Activated T-cell treated with anti-CD3 and anti-CD28 coated beads, Interleukin-2, amount 50 U/mL, for 4 hours (primary cell): ENCODE measurements at regions not wholly inside any gene's neighbourhood (a gene's known extent, or its start where the extent isn't known, plus 50 kb on each side); places are given as distances from the start of the nearest gene placed in this dataset.
A peak's percentile ranks its signal among the peaks of the same experiment; 100 is the strongest.

Experiments
- ATAC-seq, 2 donors: fragments of 200-7000 bp; cut with Tn5 transposase; one replicate each; pipeline ENCODE4 v1.10.0; 2021
- DNase-seq: peaks from one replicate; pipeline ENCODE4 v3.0.0-alpha.2; 2020
- H3K27me3 Mint-ChIP-seq: one replicate; pipeline ENCODE4 v1.8.0; 2021; ENCODE audit warnings: low read depth, mixed read lengths
- H3K36me3 Mint-ChIP-seq: one replicate; pipeline ENCODE4 v1.8.0; 2022; ENCODE audit warnings: mixed read lengths; ENCODE audit not compliant: insufficient read depth
- H3K4me1 Mint-ChIP-seq: one replicate; pipeline ENCODE4 v1.8.0; 2021; ENCODE audit warnings: low read depth, mixed read lengths
- H3K4me3 Mint-ChIP-seq: one replicate; pipeline ENCODE4 v1.8.0; 2021; ENCODE audit warnings: mild to moderate bottlenecking, moderate library complexity, mixed read lengths
- H3K9me3 Mint-ChIP-seq: one replicate; pipeline ENCODE4 v1.8.0; 2021; ENCODE audit warnings: mixed read lengths

DNA sequence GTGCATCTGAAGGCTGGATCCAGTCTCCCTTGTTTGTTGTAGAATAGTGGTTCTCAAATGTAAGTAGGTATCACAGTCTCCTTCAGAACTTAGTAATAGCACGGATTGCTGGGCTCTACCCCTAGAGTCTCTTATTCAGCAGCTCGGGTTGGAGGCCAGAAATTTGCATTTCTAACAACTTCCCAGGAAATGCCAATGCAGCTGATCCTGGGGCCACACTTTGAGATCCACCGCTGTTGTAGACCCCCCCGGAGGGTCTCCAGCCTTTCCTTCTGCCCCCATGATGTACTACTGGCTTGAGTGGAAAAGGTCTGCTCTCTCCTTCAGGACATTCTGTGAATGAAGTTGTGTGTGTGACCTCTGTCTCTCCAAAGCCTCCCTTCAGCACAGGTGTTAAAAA, 153.8 kb upstream of the CTNNB1 start:
- no peak for DNase-seq
- Mint-ChIP-seq H3K9me3 (no peaks in the 10 kb centered on the region), H3K4me1 (no peaks in the 10 kb centered on the region), H3K27me3 (no peaks in the 10 kb centered on the region), H3K4me3 (no peak overlapping the region), H3K36me3 (no peaks in the 10 kb centered on the region)
- ATAC-seq, result no peak

DNA sequence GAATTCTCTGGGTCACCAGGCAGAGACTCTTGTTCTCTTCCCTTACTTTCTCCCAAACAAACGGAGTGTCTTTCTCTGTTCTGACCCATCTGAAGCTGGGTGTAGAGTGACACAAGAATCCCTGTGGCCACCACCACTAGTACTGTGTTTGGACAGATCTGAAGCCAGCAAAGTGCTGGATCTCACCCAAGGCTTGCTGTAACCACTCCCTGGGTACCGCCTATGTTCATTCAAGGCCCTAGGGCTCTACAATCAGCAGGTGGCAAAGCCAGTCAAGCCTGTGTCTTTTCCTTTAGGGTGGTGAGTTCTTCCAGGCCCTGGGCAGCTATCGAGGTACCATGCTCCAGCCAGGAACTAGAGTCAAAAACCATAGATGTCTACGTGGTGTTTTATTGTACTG, 149.2 kb upstream of the CTNNB1 start:
- ATAC-seq, result no peak
- H3K4me3 Mint-ChIP-seq, result no peak overlapping the region

DNA sequence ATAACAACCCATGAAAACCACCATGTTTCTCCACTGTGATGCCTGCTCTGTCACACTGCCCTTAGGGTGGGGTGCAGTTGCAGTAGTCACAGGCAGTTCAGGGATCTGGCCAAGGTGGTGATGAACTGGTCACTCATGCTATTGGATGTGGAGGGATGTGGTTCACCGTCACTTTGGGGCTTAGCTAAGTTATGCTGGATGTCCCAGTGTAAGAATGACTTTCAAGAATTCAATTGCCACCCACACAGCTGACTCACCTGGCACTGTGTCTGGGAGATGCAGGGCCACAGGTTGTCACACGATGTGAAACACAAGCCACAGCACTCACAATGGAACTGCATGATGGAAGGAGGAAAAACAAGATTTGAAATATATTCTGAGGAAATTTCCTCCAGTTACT, 146.1 kb upstream of the CTNNB1 start:
- Mint-ChIP-seq H3K36me3 (no peaks in the 10 kb centered on the region), H3K4me1 (no peaks in the 10 kb centered on the region), H3K27me3 (no peaks in the 10 kb centered on the region), H3K9me3 (no peaks in the 10 kb centered on the region), H3K4me3 (no peak overlapping the region)
- ATAC-seq (peak in 1 of 2 donors; percentile 46), DNase-seq (no peak)

More for the DNA sequence above, 149.2 kb upstream of the CTNNB1 start:
- Mint-ChIP-seq H3K4me1 (no peaks in the 10 kb centered on the region), H3K36me3 (no peaks in the 10 kb centered on the region), H3K9me3 (no peaks in the 10 kb centered on the region), H3K27me3 (no peaks in the 10 kb centered on the region)
- no peak for DNase-seq

DNA sequence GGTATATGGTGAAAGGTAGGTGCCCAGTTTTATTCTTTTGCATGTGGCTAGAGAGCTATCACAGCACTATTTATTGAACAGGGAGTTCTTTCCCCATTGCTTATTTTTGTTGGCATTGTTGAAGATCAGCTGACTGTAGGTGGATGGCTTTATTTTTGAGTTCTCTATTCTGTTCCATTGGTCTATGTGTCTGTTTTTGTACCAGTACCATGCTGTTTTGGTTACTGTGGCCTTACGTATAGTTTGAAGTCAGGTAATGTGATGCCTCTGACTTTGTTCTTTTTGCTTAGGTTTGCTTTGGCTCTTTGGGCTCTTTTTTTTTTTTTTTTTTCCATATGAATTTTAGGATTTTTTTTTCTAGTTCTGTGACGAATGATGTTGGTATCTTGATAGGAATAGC, 139.2 kb upstream of the CTNNB1 start:
- Mint-ChIP-seq H3K9me3 (no peaks in the 10 kb centered on the region), H3K36me3 (no peaks in the 10 kb centered on the region), H3K27me3 (peaks cover 10% of the 10 kb centered on the region), H3K4me3 (no peak overlapping the region), H3K4me1 (no peaks in the 10 kb centered on the region)
- no peak for DNase-seq
- no peak for ATAC-seq

DNA sequence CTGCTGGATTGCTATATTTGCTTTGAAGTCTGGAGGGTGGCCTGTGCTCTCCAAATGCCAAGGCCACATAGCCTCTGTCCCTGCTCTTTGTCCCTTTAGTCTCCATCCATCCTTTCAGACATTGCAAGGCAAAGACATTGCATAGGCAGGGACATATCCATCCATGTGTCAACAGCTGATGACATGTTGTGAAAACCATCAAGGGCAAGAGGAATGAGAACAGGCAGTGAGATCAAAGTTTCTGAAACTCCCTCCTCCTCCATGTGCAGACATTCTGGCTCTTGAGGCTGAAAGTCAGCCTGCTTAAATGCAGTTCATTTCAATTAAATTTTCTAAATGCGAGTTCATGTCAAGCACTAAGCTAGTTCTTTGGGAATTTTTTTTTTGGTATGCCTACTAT, 135.2 kb upstream of the CTNNB1 start:
- DNase-seq, result no peak
- Mint-ChIP-seq H3K9me3 (no peaks in the 10 kb centered on the region), H3K4me1 (no peaks in the 10 kb centered on the region), H3K4me3 (no peak overlapping the region), H3K27me3 (peaks cover 10% of the 10 kb centered on the region), H3K36me3 (no peaks in the 10 kb centered on the region)
- ATAC-seq, result no peak

DNA sequence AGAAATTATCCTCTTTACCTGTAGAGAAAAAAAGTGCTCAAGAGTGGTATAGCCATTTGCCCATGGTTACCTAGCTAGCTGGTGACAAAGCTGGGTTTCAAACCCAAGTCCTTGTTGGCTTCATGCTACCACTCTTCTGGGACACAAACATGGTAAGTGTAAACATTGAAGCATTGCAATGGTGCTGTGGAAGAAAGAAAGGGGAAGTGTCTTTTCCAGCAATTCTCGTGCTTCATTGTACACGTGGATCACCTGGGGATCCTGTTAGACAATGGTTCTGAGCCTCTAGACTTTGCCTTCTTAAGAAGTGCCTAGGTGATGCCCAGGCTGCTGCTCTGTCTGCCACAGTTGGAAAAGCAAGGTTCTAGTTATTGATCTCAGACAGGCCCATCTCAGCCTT, 134.8 kb upstream of the CTNNB1 start:
- Mint-ChIP-seq H3K9me3 (no peaks in the 10 kb centered on the region), H3K36me3 (no peaks in the 10 kb centered on the region), H3K4me3 (no peak overlapping the region), H3K27me3 (peaks cover 10% of the 10 kb centered on the region), H3K4me1 (no peaks in the 10 kb centered on the region)
- DNase-seq (no peak), ATAC-seq (no peak)

DNA sequence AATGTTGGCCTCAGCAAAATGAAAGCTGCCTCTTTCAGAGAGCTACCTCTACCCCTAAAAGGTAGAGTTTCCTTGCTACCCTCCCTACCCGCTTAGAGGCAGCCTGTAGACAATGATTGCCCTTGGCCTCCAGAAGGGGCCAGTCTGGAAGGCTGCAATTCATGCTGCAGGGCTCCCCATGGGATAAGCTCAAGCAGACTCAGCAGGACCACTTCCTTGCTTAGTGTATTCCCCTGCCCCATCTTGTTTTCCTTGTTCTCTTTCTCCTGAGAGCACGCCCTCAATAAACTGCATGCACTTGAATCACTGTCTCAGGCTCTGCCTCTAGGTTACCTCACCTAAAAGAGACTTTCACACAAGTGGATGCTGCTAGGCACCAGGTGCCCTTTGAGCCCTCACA, 134.0 kb upstream of the CTNNB1 start:
- Mint-ChIP-seq H3K27me3 (peaks cover 10% of the 10 kb centered on the region), H3K4me3 (no peak overlapping the region), H3K36me3 (no peaks in the 10 kb centered on the region), H3K4me1 (no peaks in the 10 kb centered on the region), H3K9me3 (no peaks in the 10 kb centered on the region)
- no peak for ATAC-seq
- DNase-seq, result no peak

DNA sequence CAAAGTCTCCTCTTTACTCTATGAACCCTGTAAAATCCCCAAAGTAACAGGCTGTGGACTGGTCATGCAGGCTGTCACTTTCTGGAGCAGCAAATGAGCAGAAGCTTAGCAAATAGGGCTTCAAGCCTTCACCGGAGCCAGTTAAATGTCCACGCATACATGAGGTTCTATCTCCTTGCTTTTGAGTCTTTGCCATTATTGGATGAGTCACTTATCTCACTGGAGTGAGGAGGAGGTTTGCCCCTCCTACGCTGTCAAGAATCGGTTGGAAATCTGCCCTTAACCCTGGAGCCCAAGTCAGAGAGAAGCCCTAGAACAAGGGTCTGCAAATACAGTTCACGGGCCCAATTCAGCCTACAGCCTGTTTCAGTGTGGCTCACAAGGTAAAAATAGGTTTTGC, 126.1 kb upstream of the CTNNB1 start:
- Mint-ChIP-seq H3K4me1 (no peaks in the 10 kb centered on the region), H3K4me3 (no peak overlapping the region), H3K36me3 (no peaks in the 10 kb centered on the region), H3K27me3 (no peaks in the 10 kb centered on the region), H3K9me3 (no peaks in the 10 kb centered on the region)
- DNase-seq (no peak), ATAC-seq (no peak)

DNA sequence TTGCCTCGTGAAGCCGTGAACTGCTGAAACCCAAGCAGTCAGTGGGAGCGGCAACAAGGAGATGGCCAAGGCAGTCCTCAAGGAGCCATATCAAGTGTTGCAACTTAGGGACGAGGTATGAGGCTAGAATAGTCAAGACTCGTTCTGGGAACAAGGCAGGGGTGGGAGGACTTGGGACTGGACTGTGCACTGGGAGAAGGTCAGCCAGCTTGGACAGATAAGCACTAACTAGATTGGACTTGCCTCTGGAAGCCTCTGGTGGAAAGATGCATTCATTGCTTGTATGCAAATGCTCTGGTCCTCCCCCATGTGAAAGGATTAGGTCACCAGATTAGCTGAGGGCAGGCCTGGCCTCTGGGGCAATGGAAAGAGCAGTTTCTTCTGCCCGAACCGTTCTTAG, 123.3 kb upstream of the CTNNB1 start:
- ATAC-seq, result no peak
- Mint-ChIP-seq H3K27me3 (no peaks in the 10 kb centered on the region), H3K9me3 (no peaks in the 10 kb centered on the region), H3K4me1 (peaks cover 1% of the 10 kb centered on the region), H3K36me3 (no peaks in the 10 kb centered on the region), H3K4me3 (no peak overlapping the region)
- DNase-seq, result no peak

DNA sequence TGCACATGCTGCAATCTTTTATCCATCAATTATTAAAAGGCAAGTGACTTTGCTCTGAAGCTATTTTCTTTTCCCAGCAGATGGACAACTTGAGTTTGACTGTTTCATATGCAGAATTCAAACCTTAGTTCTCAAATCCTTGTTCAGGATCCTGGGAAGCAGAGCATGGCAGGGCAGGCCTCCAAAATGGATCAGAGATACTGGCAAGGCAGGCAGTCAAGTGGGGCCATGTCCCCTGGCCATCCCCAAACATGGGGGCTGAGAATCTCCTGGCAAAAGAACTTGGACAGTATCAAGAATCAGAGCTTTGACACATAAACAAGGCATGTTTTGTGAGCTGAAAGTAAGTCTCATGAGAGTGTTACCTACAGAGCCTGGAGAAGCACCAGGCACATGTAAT, 122.9 kb upstream of the CTNNB1 start:
- no peaks in the 10 kb centered on the region for H3K27me3 Mint-ChIP-seq
- DNase-seq (no peak), ATAC-seq (no peak)
- H3K9me3 Mint-ChIP-seq, result no peaks in the 10 kb centered on the region
- H3K4me3 Mint-ChIP-seq, result no peak overlapping the region
- no peaks in the 10 kb centered on the region for H3K36me3 Mint-ChIP-seq
- peaks cover 1% of the 10 kb centered on the region for H3K4me1 Mint-ChIP-seq

DNA sequence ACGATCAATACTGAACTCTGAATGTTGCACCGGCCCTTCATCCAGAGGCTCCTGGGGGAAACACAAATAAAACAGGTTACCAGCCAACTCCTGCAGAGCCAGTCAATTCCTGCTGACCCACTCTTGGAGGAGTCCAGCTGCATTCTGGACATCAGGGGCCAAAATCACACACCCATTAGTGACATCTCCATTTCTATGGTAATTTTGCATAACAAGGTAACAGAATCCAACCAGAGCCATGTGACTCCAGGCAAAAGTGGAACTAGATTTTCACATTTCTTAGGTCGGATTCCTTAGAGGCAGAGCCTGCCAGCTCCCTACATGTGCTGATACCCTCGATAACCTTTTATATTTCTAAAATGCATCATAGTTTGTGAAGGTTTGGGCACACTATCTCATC, 119.2 kb upstream of the CTNNB1 start:
- no peaks in the 10 kb centered on the region for H3K9me3 Mint-ChIP-seq
- ATAC-seq, result no peak

DNA sequence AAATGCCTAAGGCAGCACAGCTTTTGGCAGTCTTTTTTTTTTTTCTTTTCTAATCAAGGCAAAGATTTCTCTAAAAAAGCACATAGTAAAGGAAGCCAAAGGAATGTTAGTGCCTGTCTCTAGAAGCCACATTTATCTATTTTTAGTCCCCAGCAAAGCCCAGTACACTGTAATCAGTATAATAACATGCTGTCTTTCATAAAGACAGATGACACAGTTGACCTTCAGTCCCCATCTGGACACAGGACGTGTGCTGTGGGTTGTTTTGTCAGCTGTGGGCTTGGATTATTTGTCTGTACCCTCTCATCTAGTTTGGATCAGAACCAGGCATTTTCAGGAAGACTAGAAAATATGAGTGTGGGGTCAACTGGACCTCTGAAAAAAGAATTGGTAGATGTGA, 110.4 kb upstream of the CTNNB1 start:
- Mint-ChIP-seq H3K27me3 (no peaks in the 10 kb centered on the region), H3K4me1 (no peaks in the 10 kb centered on the region), H3K4me3 (no peak overlapping the region), H3K9me3 (no peaks in the 10 kb centered on the region), H3K36me3 (no peaks in the 10 kb centered on the region)
- DNase-seq (no peak), ATAC-seq (no peak)

More for the DNA sequence above, 119.2 kb upstream of the CTNNB1 start:
- DNase-seq, result no peak
- no peaks in the 10 kb centered on the region for H3K27me3 Mint-ChIP-seq
- H3K4me3 Mint-ChIP-seq, result no peak overlapping the region
- H3K36me3 Mint-ChIP-seq, result no peaks in the 10 kb centered on the region
- H3K4me1 Mint-ChIP-seq, result peaks cover 1% of the 10 kb centered on the region

DNA sequence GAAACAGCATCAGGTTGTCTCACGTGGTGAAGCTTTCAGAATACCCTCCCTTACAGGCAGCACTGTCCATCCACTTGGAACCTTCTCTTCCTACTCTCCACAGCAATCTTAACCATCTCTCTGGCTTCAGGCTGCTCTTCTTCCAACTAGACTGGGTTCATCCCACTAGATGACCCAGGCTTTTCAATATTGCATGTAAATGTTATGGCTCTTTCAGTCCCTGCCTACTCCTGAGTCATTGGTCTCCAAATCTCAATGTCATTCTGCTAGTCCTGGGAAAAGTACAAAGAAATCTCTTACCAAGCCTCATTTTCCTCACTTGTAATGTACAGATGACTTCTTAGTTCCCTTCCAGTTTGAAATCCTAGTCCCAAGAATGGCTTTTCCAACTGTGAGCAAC, 109.7 kb upstream of the CTNNB1 start:
- Mint-ChIP-seq H3K9me3 (no peaks in the 10 kb centered on the region), H3K4me1 (no peaks in the 10 kb centered on the region), H3K27me3 (no peaks in the 10 kb centered on the region), H3K36me3 (no peaks in the 10 kb centered on the region), H3K4me3 (no peak overlapping the region)
- ATAC-seq (no peak), DNase-seq (no peak)

DNA sequence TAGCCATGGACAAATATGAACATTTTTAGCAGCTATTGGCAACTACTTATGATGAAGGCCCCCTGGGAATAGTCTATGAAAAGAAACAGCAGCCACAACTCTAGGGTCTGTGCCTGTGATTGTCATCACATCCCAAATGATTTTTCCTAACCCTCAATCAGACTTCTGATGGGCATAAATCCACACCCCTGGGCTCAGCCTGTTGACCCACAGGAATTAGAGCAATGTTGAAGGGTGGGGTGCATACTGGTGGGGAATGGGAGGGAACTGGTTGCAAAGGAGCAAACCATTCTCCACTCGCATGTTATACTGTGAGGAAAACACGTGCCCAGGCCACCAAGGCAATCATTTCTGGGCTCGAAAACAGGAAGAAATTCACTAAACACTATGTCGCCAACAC, 106.5 kb upstream of the CTNNB1 start:
- no peak for ATAC-seq
- Mint-ChIP-seq H3K4me3 (no peak overlapping the region), H3K4me1 (no peaks in the 10 kb centered on the region), H3K27me3 (no peaks in the 10 kb centered on the region), H3K9me3 (no peaks in the 10 kb centered on the region), H3K36me3 (no peaks in the 10 kb centered on the region)
- DNase-seq, result no peak

DNA sequence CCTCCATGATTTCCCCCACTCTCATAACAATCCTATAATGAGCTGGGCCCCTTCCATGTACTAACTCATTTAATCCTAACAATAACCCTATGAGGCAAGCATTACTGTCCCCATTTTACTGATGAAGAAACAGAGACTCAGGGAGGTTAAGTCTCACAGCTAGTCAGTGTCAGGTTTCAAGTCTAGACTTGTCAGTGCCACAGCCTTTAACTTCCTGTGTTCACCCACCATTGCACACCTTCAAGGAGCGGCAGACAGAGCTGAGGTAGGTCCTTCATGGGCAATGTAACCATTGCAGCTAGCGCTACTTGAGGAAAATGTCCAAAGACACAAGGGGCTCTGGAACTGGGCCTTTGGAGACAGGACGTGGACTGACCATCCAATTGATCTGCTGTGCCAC, 105.8 kb upstream of the CTNNB1 start:
- no peak for DNase-seq
- no peak overlapping the region for H3K4me3 Mint-ChIP-seq

DNA sequence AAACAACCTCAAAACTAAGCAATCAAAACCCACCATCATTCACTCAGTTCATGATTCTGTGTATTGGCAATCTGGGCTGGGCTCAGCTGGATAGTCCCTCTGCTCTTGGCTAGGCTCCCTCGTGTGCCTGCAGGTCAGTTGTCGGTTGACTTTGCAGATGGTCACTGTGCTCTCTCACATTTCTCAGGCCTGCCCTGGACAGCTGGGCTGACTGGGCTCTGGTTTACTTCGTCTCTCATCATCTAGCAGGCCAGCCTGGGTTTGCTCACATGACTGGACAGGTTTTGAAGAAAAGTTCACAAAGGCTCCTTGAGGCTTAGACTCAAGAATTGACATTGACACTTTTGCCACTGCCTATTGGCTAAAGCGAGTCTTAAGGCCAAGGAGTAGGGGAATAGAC, 105.0 kb upstream of the CTNNB1 start:
- H3K27me3 Mint-ChIP-seq, result no peaks in the 10 kb centered on the region
- H3K9me3 Mint-ChIP-seq, result no peaks in the 10 kb centered on the region
- no peak for ATAC-seq
- no peaks in the 10 kb centered on the region for H3K4me1 Mint-ChIP-seq
- DNase-seq, result no peak
- no peaks in the 10 kb centered on the region for H3K36me3 Mint-ChIP-seq
- no peak overlapping the region for H3K4me3 Mint-ChIP-seq

More for the DNA sequence above, 105.8 kb upstream of the CTNNB1 start:
- no peaks in the 10 kb centered on the region for H3K36me3 Mint-ChIP-seq
- no peaks in the 10 kb centered on the region for H3K9me3 Mint-ChIP-seq
- H3K27me3 Mint-ChIP-seq, result no peaks in the 10 kb centered on the region
- ATAC-seq, result no peak
- H3K4me1 Mint-ChIP-seq, result no peaks in the 10 kb centered on the region
